B cell (primary cell): ENCODE measurements at regions not wholly inside any gene's neighbourhood (a gene's known extent, or its start where the extent isn't known, plus 50 kb on each side); places are given as distances from the start of the nearest gene placed in this dataset.

Experiments used
- ATAC-seq: fragments of 200-7000 bp; cut with Tn5 transposase; one replicate; pipeline ENCODE4 v1.10.0; 2021; ENCODE audit warnings: low read depth, mild to moderate bottlenecking, moderate number of reproducible peaks, moderate library complexity
- CTCF ChIA-PET: fragments of 350-600 bp; sonication (Branson Sonifier 250); formaldehyde crosslinking; loops from one replicate; lab custom pipeline; 2021; ENCODE audit warnings: antibody characterized with exemption, inconsistent platforms; lab: Charles Lee
- POLR2A ChIA-PET: fragments of 350-600 bp; sonication (Branson Sonifier 250); formaldehyde crosslinking; loops from one replicate; lab custom pipeline; 2021; ENCODE audit warnings: antibody characterized with exemption; lab: Charles Lee
- DNase-seq: peaks from one replicate; pipeline ENCODE4 v3.0.0; 2013
- H2AFZ ChIP-seq: 2 replicates; pipeline ENCODE4 v1.6.1; 2012; ENCODE audit warnings: mild to moderate bottlenecking, low read depth, low read length; ENCODE audit not compliant: insufficient read depth, poor library complexity, severe bottlenecking
- H3K27ac ChIP-seq, 2 donors: 1 replicate in 1 of 2; 2 replicates in 1 of 2; pipeline ENCODE4 v1.5.1; 2012 to 2013; ENCODE audit warnings: low read length in 2 of 2, mild to moderate bottlenecking in 2 of 2, moderate library complexity in 1 of 2
- H3K27me3 ChIP-seq, 4 experiments: fragments of 200-600 bp in 1 of 4; sonication (generic) in 1 of 4; replicated peaks in 1 of 4; 1 replicate in 2 of 4; 2 replicates in 2 of 4; pipeline versions ENCODE4 v1.6.1 to v1.7.0; 2013 to 2016; ENCODE audit warnings: low read length in 3 of 4, mild to moderate bottlenecking in 2 of 4, mixed read lengths in 1 of 4, moderate library complexity in 1 of 4; ENCODE audit not compliant: insufficient read depth in 4 of 4, control insufficient read depth in 3 of 4; ENCODE audit errors: control extremely low read depth in 1 of 4
- H3K36me3 ChIP-seq, 2 experiments: replicated peaks in 1 of 2; 1 replicate in 1 of 2; 2 replicates in 1 of 2; pipeline versions ENCODE4 v1.6.1 to v1.7.1; 2013; ENCODE audit warnings: low read length in 1 of 2; ENCODE audit not compliant: insufficient read depth in 2 of 2, control insufficient read depth in 1 of 2; ENCODE audit errors: control extremely low read depth in 1 of 2, extremely low read depth in 1 of 2
- H3K4me1 ChIP-seq, 2 donors: fragments of 200-600 bp in 1 of 2; sonication (generic) in 1 of 2; 1 replicate in 1 of 2; 2 replicates in 1 of 2; pipeline versions ENCODE4 v1.5.1 to v1.6.1; 2013 to 2017; ENCODE audit warnings: low read length in 2 of 2; ENCODE audit not compliant: control insufficient read depth in 2 of 2, insufficient read depth in 2 of 2
- H3K4me2 ChIP-seq: replicated peaks from 2 replicates; pipeline ENCODE3; 2012; ENCODE audit warnings: mild to moderate bottlenecking, low read depth, low read length; ENCODE audit not compliant: poor library complexity, severe bottlenecking
- H3K4me3 ChIP-seq, 5 experiments: fragments of 200-600 bp in 1 of 5; sonication (generic) in 1 of 5; 1 replicate in 3 of 5; 2 replicates in 2 of 5; pipeline versions ENCODE4 v1.5.1 to v1.7.0; 2011 to 2016; ENCODE audit warnings: low read length in 4 of 5, mild to moderate bottlenecking in 4 of 5, low read depth in 2 of 5, control low read depth in 1 of 5, moderate library complexity in 1 of 5; ENCODE audit not compliant: insufficient read depth in 1 of 5; ENCODE audit errors: control extremely low read depth in 1 of 5, extremely low read depth in 1 of 5
- H3K79me2 ChIP-seq: fragments of 200-600 bp; sonication (generic); one replicate; pipeline ENCODE4 v1.6.0; 2016; ENCODE audit warnings: low read length; ENCODE audit not compliant: control insufficient read depth, insufficient read depth
- H3K9ac ChIP-seq: fragments of 200-600 bp; sonication (generic); 2 replicates; pipeline ENCODE4 v1.6.1; 2017; ENCODE audit warnings: mild to moderate bottlenecking, low read length, moderate library complexity
- H3K9me3 ChIP-seq, 3 donors: one replicate each; pipeline versions ENCODE4 v1.6.1 to v1.7.1; 2013; ENCODE audit warnings: low read length in 2 of 3; ENCODE audit not compliant: control insufficient read depth in 2 of 3, insufficient read depth in 1 of 3; ENCODE audit errors: control extremely low read depth in 1 of 3
- H4K20me1 ChIP-seq: 2 replicates; pipeline ENCODE4 v1.6.0; 2012; ENCODE audit warnings: mild to moderate bottlenecking, low read length; ENCODE audit not compliant: insufficient read depth, control insufficient read depth, poor library complexity, severe bottlenecking
- H3K27ac Mint-ChIP-seq: one replicate; pipeline ENCODE4 v1.8.0; 2021; ENCODE audit warnings: mixed read lengths
- H3K27me3 Mint-ChIP-seq: one replicate; pipeline ENCODE4 v1.8.0; 2021; ENCODE audit warnings: mixed read lengths
- H3K4me1 Mint-ChIP-seq: one replicate; pipeline ENCODE4 v1.8.0; 2021; ENCODE audit warnings: mixed read lengths
- H3K4me3 Mint-ChIP-seq: one replicate; pipeline ENCODE4 v1.8.0; 2021; ENCODE audit warnings: mixed read lengths
- H3K9me3 Mint-ChIP-seq: one replicate; pipeline ENCODE4 v1.8.0; 2022; ENCODE audit warnings: mixed read lengths; ENCODE audit not compliant: insufficient read depth
- CTCF ChIP-seq: fragments of 200-600 bp; IDR thresholded peaks from one replicate; pipeline ENCODE4 v1.8.0; 2022; ENCODE audit warnings: antibody characterized with exemption, mild to moderate bottlenecking
- EZH2 ChIP-seq: IDR thresholded peaks from 2 replicates; pipeline ENCODE4 v1.6.1; 2012; ENCODE audit warnings: borderline replicate concordance, low read depth, mild to moderate bottlenecking, moderate library complexity, low read length; ENCODE audit not compliant: insufficient read depth, poor library complexity, severe bottlenecking
- WGBS: methylation state at CpG from one replicate; pipeline ENCODE4 v1.1.5; 2013; ENCODE audit warnings: missing lambda C conversion rate; ENCODE audit not compliant: insufficient coverage; 5-methylcytosine and 5-hydroxymethylcytosine counted together
- intact Hi-C: fragments of 100-400 bp; cut with micrococcal nuclease; formaldehyde crosslinking; loops from one replicate; pipeline ENCODE4 v1.10.0; 2022

DNA sequence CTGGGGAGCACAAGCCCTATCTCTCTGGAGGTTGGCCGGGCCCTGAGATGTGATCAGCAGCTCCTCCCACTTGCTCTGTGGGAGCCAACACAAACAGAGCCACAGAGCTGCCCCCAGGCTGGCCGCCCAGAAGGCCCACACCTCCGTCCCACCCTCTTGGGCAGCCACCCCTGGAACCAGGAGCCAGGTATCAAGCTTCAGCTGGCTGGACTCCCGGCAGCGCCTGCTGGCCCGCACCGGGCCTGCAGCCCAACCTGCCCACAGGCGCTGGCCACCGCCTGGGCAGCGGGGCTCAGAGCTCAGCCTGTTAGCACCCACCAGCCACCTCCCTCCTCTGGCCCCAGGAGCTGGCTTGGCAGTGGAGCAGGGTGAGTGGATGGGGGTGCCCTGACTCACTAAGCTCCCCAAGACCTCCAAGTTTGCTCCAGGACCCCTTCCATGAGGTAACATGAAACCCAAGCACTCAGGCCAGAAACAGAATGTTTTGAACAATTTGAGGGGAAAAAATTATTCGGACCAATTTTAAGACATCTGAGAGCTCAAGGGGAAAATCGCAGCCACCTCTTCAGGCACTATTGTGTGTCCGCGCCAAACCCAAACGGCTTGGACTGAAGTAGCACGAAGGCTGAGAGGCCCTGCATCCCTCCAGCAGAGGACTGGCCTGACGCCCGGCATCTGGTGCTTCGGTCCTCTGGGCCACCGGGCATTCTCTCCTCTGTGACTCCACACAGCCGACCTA lies 450.8 kb downstream of the SOX6 start:
- Histone ChIP-seq H3K79me2 (no peaks in the 10 kb centered on the region), H3K9me3 (peaks cover 0 to 5% (median 0%) of the 10 kb centered on the region in 3 donors), H3K9ac (no peak overlapping the region), H3K4me2 (no peak overlapping the region), H3K4me1 (no peaks in the 10 kb centered on the region), H3K27ac (no peak overlapping the region), H3K27me3 (no peaks in the 10 kb centered on the region), H3K36me3 (no peaks in the 10 kb centered on the region), H3K4me3 (no peak overlapping the region), H4K20me1 (no peaks in the 10 kb centered on the region), H2AFZ (no peak overlapping the region)
- no peaks in the 10 kb centered on the region for H3K4me1 Mint-ChIP-seq
- no peaks in the 10 kb centered on the region for H3K9me3 Mint-ChIP-seq
- H3K27ac Mint-ChIP-seq: no peak overlapping the region
- intact Hi-C loops: no loop called here
- ATAC-seq (no peak), DNase-seq (no peak)
- 95% methylated on average over 20 of the region's 21 CpGs for WGBS
- ChIA-PET POLR2A (no interaction called here), CTCF (no interaction called here)
- H3K4me3 Mint-ChIP-seq: no peak overlapping the region
- H3K27me3 Mint-ChIP-seq: no peaks in the 10 kb centered on the region
- TF ChIP-seq EZH2 (no peak), CTCF (no peak)

- H4K20me1 ChIP-seq: no peaks in the 10 kb centered on the region
- Mint-ChIP-seq H3K27ac (no peak overlapping the region), H3K9me3 (no peaks in the 10 kb centered on the region), H3K4me3 (no peak overlapping the region), H3K4me1 (no peaks in the 10 kb centered on the region), H3K27me3 (no peaks in the 10 kb centered on the region)
- H3K27ac ChIP-seq: no peak overlapping the region
- H3K4me2 ChIP-seq: no peak overlapping the region
- no peak for TF ChIP-seq CTCF
- no peak for TF ChIP-seq EZH2
- H3K27me3 ChIP-seq: no peaks in the 10 kb centered on the region
- DNase-seq (no peak), ATAC-seq (no peak)
- intact Hi-C loops: no loop called here
- H3K36me3 ChIP-seq: no peaks in the 10 kb centered on the region
- H3K79me2 ChIP-seq: no peaks in the 10 kb centered on the region
- peaks cover 0 to 5% (median 0%) of the 10 kb centered on the region in 3 donors for H3K9me3 ChIP-seq
- 88% methylated on average over 13 of the region's 15 CpGs for WGBS
- no peak overlapping the region for H2AFZ ChIP-seq
- no peak overlapping the region for H3K9ac ChIP-seq
- H3K4me3 ChIP-seq: no peak overlapping the region
- POLR2A ChIA-PET: no interaction called here
- H3K4me1 ChIP-seq: no peaks in the 10 kb centered on the region
- CTCF ChIA-PET: no interaction called here
Measured at GRCh38 chr11:15906481-15907035, 449.8 kb downstream of the SOX6 start.
